Progenitor cell of endocrine pancreas (in vitro differentiated cells): ENCODE measurements at regions not wholly inside any gene's neighbourhood (a gene's known extent, or its start where the extent isn't known, plus 50 kb on each side); places are given as distances from the start of the nearest gene placed in this dataset.

Source experiments
- DNase-seq: peaks from one replicate; pipeline ENCODE4 v3.0.0; 2021; ENCODE audit warnings: low spot score; ENCODE audit not compliant: unreplicated experiment
- H3K27ac Mint-ChIP-seq: 2 replicates; pipeline ENCODE4 v1.8.0; 2021; ENCODE audit warnings: mild to moderate bottlenecking, moderate library complexity, mixed read lengths
- H3K27me3 Mint-ChIP-seq: 2 replicates; pipeline ENCODE4 v1.8.0; 2021; ENCODE audit warnings: mixed read lengths
- H3K36me3 Mint-ChIP-seq: 2 replicates; pipeline ENCODE4 v1.8.0; 2022; ENCODE audit warnings: mixed read lengths; ENCODE audit not compliant: insufficient read depth
- H3K4me1 Mint-ChIP-seq: 2 replicates; pipeline ENCODE4 v1.8.0; 2021; ENCODE audit warnings: low read depth, mixed read lengths
- H3K4me3 Mint-ChIP-seq: 2 replicates; pipeline ENCODE4 v1.8.0; 2021; ENCODE audit warnings: low read depth, mild to moderate bottlenecking, moderate library complexity, mixed read lengths
- H3K9me3 Mint-ChIP-seq: 2 replicates; pipeline ENCODE4 v1.8.0; 2021; ENCODE audit warnings: low read depth, mixed read lengths
- CTCF ChIP-seq: fragments of 200-600 bp; sonication (generic); IDR thresholded peaks from one replicate; pipeline ENCODE4 v1.5.0; 2021; ENCODE audit warnings: antibody characterized with exemption, mild to moderate bottlenecking; ENCODE audit not compliant: unreplicated experiment

GRCh38 chr5:97449172-97449571 is 266.1 kb upstream of the RIOK2 start:
- H3K4me3 Mint-ChIP-seq: no peak overlapping the region
- peaks cover 11% of the 10 kb centered on the region for H3K9me3 Mint-ChIP-seq

GRCh38 chr5:97452646-97453045 is 269.6 kb upstream of the RIOK2 start:
- no peak overlapping the region for H3K27ac Mint-ChIP-seq
- H3K4me3 Mint-ChIP-seq: no peak overlapping the region
- no peaks in the 10 kb centered on the region for H3K36me3 Mint-ChIP-seq
- no peaks in the 10 kb centered on the region for H3K9me3 Mint-ChIP-seq
- H3K27me3 Mint-ChIP-seq: no peaks in the 10 kb centered on the region
- TF ChIP-seq CTCF: no peak
- DNase-seq: no peak
- H3K4me1 Mint-ChIP-seq: no peaks in the 10 kb centered on the region

More at GRCh38 chr5:97449172-97449571, 266.1 kb upstream of the RIOK2 start:
- H3K27ac Mint-ChIP-seq: no peak overlapping the region
- H3K27me3 Mint-ChIP-seq: no peaks in the 10 kb centered on the region
- DNase-seq: no peak
- no peaks in the 10 kb centered on the region for H3K4me1 Mint-ChIP-seq
- no peak for TF ChIP-seq CTCF
- H3K36me3 Mint-ChIP-seq: no peaks in the 10 kb centered on the region

GRCh38 chr5:97453263-97453662 is 270.2 kb upstream of the RIOK2 start:
- H3K36me3 Mint-ChIP-seq: no peaks in the 10 kb centered on the region
- TF ChIP-seq CTCF: no peak
- H3K9me3 Mint-ChIP-seq: no peaks in the 10 kb centered on the region
- H3K4me1 Mint-ChIP-seq: no peaks in the 10 kb centered on the region
- H3K4me3 Mint-ChIP-seq: no peak overlapping the region
- DNase-seq: no peak
- H3K27me3 Mint-ChIP-seq: no peaks in the 10 kb centered on the region
- H3K27ac Mint-ChIP-seq: no peak overlapping the region

GRCh38 chr5:97454015-97454414 is 271.0 kb upstream of the RIOK2 start:
- TF ChIP-seq CTCF: no peak

GRCh38 chr5:97455996-97456395 is 272.9 kb upstream of the RIOK2 start:
- Mint-ChIP-seq H3K4me3 (no peak overlapping the region), H3K27me3 (no peaks in the 10 kb centered on the region), H3K9me3 (no peaks in the 10 kb centered on the region), H3K4me1 (no peaks in the 10 kb centered on the region), H3K36me3 (no peaks in the 10 kb centered on the region), H3K27ac (no peak overlapping the region)
- DNase-seq: no peak
- no peak for TF ChIP-seq CTCF

More at GRCh38 chr5:97454015-97454414, 271.0 kb upstream of the RIOK2 start:
- no peak for DNase-seq
- no peak overlapping the region for H3K4me3 Mint-ChIP-seq
- no peaks in the 10 kb centered on the region for H3K27me3 Mint-ChIP-seq
- H3K36me3 Mint-ChIP-seq: no peaks in the 10 kb centered on the region
- no peak overlapping the region for H3K27ac Mint-ChIP-seq
- no peaks in the 10 kb centered on the region for H3K4me1 Mint-ChIP-seq
- H3K9me3 Mint-ChIP-seq: no peaks in the 10 kb centered on the region
